ENCODE measurements at regions not wholly inside any gene's neighbourhood (a gene's known extent, or its start where the extent isn't known, plus 50 kb on each side); places are given as distances from the start of the nearest gene placed in this dataset.

GRCh38 chr12:124162151-124163110, 132.5 kb upstream of the RFLNA start:
- DNase-seq = no peak

GRCh38 chr12:124165695-124166094, 129.2 kb upstream of the RFLNA start:
- DNase-seq = no peak

DNA sequence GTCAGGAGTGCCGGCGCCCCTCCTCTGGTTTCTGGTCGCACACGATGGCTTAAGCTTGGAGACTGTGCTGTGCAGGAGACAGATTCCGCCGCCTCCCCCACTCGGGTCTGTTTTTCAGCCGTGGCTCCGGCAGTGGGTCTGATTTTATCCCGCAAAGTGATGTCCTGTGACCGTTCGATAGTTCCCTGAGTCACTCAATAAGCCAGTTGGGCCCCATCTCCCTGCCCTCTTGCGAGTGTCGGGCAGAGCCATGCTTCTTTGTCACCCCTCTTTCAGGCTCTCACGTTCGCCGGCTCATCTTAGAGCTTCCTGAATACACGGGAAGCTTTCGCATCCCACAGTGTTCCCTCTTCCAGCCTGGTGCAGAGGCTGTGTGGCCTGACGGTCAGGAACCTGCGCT, 127.8 kb upstream of the RFLNA start:
- DNase-seq = no peak

GRCh38 chr12:124168016-124168786, 126.7 kb upstream of the RFLNA start:
- no peak for DNase-seq

GRCh38 chr12:124169577-124170284, 125.2 kb upstream of the RFLNA start:
- DNase-seq = no peak

- DNase-seq = no peak
Observed at GRCh38 chr12:124170760-124171159, 124.1 kb upstream of the RFLNA start.

DNA sequence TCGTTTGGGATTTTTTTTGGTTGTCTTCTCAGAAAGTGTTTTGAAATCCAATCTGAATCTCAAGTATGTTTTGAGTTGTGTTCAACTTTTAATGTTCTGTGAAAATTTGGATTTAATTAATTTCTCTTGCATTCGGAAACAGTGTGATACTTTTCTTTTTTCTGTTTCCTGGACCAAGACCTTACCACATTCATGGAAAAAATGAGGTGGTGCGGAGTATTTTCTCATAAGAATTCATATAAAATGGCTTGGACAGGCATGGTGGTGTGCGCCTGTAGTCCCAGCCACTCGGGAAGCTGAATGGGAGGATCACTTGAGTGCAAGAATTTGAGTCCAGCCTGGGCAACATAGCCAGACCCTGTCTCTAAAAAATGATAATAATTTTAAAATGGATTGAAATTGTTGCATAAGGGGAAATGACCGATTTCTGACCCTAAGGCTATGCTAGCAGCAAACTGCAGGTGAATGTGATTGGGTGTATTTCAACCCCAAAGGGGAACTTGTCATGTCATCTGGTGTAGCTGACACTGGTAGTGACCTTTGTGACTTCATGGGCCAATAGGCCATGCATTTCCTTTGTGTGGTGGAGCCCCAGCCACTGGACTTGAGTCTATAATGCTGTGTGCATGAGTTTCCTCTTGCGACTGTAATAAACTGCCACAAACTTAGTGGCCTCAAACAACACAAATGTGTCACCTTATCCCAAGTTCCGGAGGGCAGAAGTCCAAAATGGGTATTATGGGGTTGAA, 123.5 kb upstream of the RFLNA start:
- no peak for DNase-seq

DNA sequence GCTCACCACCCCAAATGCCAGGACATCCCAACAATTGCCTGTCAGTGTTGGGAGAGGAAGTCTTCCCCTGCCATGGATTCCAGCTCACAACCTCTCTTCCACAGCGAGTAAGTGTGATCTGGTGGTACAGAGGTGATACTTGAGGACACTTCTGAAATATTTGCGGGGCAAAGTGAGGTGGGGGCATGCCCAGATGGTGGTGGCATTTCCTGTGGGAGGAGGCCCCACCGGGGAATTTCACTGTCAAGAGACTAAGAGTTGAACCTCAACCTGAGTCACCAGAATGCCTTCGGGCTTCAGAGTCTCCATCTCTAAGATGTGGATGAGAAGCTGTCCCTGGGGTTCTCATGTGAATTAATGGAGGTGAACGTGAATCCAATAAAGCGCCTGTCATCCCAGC, 122.3 kb upstream of the RFLNA start:
- no peak for DNase-seq

- no peak for DNase-seq
Observed at GRCh38 chr12:124173692-124174091, 121.2 kb upstream of the RFLNA start.

DNA sequence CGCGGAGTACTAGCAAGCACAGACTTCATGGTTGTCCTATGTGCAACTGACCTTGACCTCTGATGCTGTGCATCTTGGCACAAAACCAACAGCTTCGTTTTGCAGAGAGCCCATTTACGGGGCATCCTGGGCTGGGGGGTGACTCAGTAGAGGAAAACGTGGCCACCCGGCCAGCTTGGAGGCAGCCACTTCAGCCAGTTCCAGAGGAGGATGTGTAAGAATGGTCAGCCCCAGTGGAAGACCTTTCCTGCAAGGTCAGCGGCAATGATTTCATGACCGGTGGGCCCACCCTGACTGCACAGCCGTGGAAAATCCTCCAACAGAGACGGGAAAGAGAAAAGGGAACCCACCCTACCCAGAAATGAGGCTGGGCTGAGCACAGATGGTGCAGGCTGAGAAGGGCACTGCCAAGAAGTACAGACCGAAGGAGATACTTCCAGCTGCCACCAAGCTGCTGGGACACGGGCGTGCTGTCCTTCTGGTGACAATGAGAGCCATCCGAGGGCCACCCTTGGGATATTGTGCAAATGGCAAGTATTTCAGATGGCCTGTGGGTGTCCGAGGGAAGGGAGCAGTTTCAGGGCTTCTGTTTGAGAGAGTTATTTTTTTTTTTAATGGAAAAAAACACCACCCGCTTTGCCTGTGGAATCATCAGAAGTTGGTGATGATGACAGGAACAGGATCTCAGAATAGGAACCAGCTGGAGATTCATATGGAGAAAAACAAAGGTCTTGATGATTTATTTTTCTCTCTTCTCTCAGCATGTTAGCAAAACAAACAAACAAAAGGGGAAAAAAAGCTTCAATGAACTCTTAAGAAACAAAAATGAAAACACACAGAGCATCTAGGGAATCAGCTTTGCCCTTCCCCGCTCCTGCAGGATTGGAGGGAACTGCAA, 120.2 kb upstream of the RFLNA start:
- DNase-seq = no peak

GRCh38 chr12:124175704-124176103, 119.2 kb upstream of the RFLNA start:
- DNase-seq = no peak

- DNase-seq = no peak
Observed at GRCh38 chr12:124177276-124177950, 117.5 kb upstream of the RFLNA start.

- DNase-seq = no peak
Observed at GRCh38 chr12:124177951-124178316, 117.0 kb upstream of the RFLNA start.

GRCh38 chr12:124179936-124180607, 114.8 kb upstream of the RFLNA start:
- no peak for DNase-seq

GRCh38 chr12:124183172-124183571, 111.7 kb upstream of the RFLNA start:
- DNase-seq = no peak

DNA sequence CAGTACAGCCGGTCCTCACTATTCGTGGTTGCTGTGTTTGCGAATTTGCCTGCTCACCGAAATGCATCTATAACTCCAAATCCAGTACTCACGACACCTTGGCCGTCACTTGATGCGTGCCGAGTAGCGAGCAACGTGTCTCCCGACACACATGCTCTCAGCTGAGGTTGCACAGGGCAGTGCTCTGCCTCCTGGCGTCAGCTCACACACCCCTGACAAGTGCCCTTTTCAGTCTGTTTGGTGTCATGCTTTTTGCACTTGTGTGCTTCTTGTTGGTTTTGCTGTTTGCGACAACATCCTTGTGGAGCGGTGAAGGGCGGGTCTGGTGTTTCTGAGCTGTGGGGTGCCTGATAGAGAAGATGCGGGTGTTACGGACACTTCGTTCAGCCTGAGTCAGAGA, 110.4 kb upstream of the RFLNA start:
- no peak for DNase-seq

DNA sequence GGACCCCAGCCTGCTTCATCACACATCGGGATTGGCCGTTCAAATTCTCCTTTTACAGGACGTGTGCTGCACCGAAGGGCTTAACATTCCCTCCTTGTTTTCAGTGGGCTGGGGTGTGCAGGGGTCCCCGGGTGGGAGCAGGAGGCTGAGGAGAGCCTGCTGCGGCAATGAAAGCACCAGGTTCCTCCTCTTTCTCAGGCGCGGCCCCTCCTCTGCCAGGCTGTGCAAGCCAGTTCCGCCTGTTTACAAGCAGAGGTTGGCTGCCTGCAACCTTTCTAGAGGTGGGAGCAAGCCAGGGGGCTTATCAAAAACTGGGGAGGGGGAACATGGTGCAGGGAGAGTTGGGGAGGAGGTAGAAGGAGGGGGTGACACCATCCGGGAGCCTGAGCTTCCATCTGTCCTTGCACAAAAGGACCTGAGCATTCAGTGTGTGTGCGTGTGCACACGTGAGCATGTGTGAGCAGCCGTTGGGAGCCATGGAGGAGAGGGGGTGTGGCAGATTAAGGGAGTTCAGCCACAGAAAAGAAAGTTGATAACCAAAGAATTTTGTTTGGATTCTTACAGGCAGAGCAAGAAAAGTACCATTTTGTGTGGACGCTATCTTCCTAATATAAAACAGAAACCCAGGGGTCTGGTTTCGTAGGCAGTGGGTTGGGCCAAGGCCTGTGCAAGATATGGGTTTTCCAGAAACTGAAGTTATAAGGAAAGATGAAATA, 108.8 kb upstream of the RFLNA start:
- DNase-seq = no peak

GRCh38 chr12:124188084-124188483, 106.8 kb upstream of the RFLNA start:
- DNase-seq = no peak
